SKM-1 treated with dmso at 0.1 percent for 144 hours (cell line): ENCODE measurements at regions not wholly inside any gene's neighbourhood (a gene's known extent, or its start where the extent isn't known, plus 50 kb on each side); places are given as distances from the start of the nearest gene placed in this dataset.

Experiments
- DNase-seq: peaks from one replicate; lab custom pipeline; 2025; ENCODE audit not compliant: unreplicated experiment; lab: John Stamatoyannopoulos, UW

GRCh38 chr22:48867891-48868290, 959.8 kb downstream of the BRD1 start:
- DNase-seq, result no peak

GRCh38 chr22:48866906-48867681, 960.6 kb downstream of the BRD1 start:
- no peak for DNase-seq

GRCh38 chr22:48864748-48865147, 962.9 kb downstream of the BRD1 start:
- DNase-seq, result no peak

GRCh38 chr22:48863965-48864528, 963.6 kb downstream of the BRD1 start:
- DNase-seq, result no peak

- no peak for DNase-seq
Observed at GRCh38 chr22:48860557-48860956, 967.1 kb downstream of the BRD1 start.

GRCh38 chr22:48858856-48859255, 968.8 kb downstream of the BRD1 start:
- DNase-seq, result no peak

GRCh38 chr22:48858121-48858520, 969.6 kb downstream of the BRD1 start:
- DNase-seq, result no peak

GRCh38 chr22:48857202-48857805, 970.4 kb downstream of the BRD1 start:
- no peak for DNase-seq

- DNase-seq, result no peak
Observed at GRCh38 chr22:48856308-48856615, 971.4 kb downstream of the BRD1 start.

- DNase-seq, result no peak
Observed at GRCh38 chr22:48855593-48856307, 971.9 kb downstream of the BRD1 start.

- no peak for DNase-seq
Observed at GRCh38 chr22:48855013-48855412, 972.7 kb downstream of the BRD1 start.

GRCh38 chr22:48853627-48854240, 973.9 kb downstream of the BRD1 start:
- no peak for DNase-seq

- no peak for DNase-seq
Observed at GRCh38 chr22:48851933-48852549, 975.6 kb downstream of the BRD1 start.

- DNase-seq, result no peak
Observed at GRCh38 chr22:48850658-48851287, 976.9 kb downstream of the BRD1 start.

- DNase-seq, result no peak
Observed at GRCh38 chr22:48849963-48850657, 977.6 kb downstream of the BRD1 start.

- DNase-seq, result no peak
Observed at GRCh38 chr22:48849219-48849912, 978.3 kb downstream of the BRD1 start.

- DNase-seq, result no peak
Observed at GRCh38 chr22:48846200-48846599, 981.5 kb downstream of the BRD1 start.

GRCh38 chr22:48845356-48845936, 982.2 kb downstream of the BRD1 start:
- DNase-seq, result no peak

GRCh38 chr22:48844056-48844675, 983.5 kb downstream of the BRD1 start:
- DNase-seq, result no peak
